ENCODE measurements at regions not wholly inside any gene's neighbourhood (a gene's known extent, or its start where the extent isn't known, plus 50 kb on each side); places are given as distances from the start of the nearest gene placed in this dataset.

DNA sequence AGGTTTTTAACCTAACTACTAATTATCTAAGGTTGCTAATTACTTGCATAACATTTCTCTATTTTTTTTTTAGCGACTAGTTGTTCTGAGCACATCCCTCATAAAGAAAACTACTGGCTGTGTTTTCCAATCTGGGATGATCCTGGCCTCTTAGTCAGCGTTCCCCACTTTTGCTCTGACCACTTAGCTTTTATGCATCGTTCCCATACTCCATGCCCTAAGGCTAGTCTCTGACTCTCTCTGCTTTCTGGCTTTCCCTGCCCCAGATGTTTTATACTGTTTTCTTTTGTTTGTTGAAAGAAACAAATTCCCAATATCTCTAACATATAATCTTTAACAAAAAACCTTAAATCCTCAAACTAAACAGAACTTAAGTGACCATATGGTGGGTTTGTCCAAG is 217.9 kb downstream of the SPATA31D1 start:
- H3K36me3 Mint-ChIP-seq (ENCODE audit: low read depth): no peaks in the 10 kb centered on the region
- TF ChIP-seq, protein P1, sequence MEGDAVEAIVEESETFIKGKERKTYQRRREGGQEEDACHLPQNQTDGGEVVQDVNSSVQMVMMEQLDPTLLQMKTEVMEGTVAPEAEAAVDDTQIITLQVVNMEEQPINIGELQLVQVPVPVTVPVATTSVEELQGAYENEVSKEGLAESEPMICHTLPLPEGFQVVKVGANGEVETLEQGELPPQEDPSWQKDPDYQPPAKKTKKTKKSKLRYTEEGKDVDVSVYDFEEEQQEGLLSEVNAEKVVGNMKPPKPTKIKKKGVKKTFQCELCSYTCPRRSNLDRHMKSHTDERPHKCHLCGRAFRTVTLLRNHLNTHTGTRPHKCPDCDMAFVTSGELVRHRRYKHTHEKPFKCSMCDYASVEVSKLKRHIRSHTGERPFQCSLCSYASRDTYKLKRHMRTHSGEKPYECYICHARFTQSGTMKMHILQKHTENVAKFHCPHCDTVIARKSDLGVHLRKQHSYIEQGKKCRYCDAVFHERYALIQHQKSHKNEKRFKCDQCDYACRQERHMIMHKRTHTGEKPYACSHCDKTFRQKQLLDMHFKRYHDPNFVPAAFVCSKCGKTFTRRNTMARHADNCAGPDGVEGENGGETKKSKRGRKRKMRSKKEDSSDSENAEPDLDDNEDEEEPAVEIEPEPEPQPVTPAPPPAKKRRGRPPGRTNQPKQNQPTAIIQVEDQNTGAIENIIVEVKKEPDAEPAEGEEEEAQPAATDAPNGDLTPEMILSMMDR (IDR thresholded peaks at IDR 0.05): no peak
- H3K4me3 Mint-ChIP-seq: no peak overlapping the region
- peaks cover 7% of the 10 kb centered on the region for H3K27me3 Mint-ChIP-seq (ENCODE audit: low read depth, poor library complexity)
- H3K4me1 Mint-ChIP-seq: no peaks in the 10 kb centered on the region
- no peak for DNase-seq
- no peak overlapping the region for H3K27ac Mint-ChIP-seq
- H3K9me3 Mint-ChIP-seq: peaks cover 17% of the 10 kb centered on the region

DNA sequence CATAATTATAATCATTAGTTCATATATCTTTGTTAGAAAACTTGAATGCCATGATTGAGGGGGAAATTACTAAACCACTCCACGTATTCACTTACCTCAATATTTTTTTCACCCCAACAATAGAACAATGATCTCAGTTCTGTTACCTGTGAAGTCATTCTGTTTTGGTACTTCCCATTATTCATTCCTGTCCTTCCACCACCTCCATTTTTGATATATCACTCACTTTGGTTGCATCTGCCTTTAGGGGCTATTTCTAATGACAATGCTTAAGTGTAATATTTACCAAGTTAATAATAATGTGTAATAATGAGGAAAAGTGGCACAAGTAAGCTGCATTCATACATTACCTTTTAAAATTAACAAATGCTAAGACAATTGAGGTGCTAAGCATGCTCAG is 218.4 kb downstream of the SPATA31D1 start:
- Mint-ChIP-seq H3K9me3 (peaks cover 17% of the 10 kb centered on the region), H3K4me1 (no peaks in the 10 kb centered on the region), H3K27ac (no peak overlapping the region), H3K27me3 (ENCODE audit: low read depth, poor library complexity) (peaks cover 3% of the 10 kb centered on the region), H3K4me3 (no peak overlapping the region), H3K36me3 (ENCODE audit: low read depth) (no peaks in the 10 kb centered on the region)
- no peak for DNase-seq
- TF ChIP-seq, protein P1 (IDR thresholded peaks at IDR 0.05): no peak

DNA sequence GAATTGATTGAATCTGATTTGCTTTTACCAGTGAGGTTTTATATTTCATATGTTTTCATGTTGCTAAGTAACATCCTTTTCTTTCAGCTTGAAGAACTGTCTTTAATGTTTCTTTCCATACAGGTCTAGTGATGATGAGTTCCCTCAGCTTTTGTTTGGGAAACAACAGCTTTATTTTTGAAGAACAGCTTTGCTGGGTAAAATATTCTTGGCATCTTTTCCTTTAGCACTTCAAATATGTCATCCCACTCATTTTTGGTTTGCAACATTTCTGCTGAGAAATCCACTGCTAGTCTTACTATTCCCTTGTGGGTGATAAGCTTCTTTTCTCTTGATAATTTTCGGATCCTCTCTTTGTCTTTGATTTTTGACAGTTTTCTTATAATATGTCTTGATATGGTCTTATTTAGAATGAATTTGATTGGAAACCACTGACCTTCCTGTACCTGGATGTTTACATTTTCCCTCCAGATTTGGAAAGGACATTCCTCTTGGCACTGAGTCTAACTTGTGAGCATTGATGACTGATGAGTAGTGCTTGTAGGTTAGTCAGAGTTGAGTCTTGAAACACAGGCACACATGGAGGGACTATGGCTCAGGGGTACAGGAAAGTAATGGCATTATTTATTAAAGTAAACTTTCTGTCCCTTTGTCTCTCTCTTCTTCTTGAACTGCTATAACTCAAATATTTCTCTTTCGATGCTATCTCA is 220.3 kb downstream of the SPATA31D1 start:
- H3K4me3 Mint-ChIP-seq: no peak overlapping the region
- TF ChIP-seq, protein P1 (IDR thresholded peaks at IDR 0.05): no peak
- no peak for DNase-seq
- peaks cover 20% of the 10 kb centered on the region for H3K9me3 Mint-ChIP-seq
- no peaks in the 10 kb centered on the region for H3K27me3 Mint-ChIP-seq (ENCODE audit: low read depth, poor library complexity)
- no peaks in the 10 kb centered on the region for H3K4me1 Mint-ChIP-seq
- H3K36me3 Mint-ChIP-seq (ENCODE audit: low read depth): no peaks in the 10 kb centered on the region
- no peak overlapping the region for H3K27ac Mint-ChIP-seq

DNA sequence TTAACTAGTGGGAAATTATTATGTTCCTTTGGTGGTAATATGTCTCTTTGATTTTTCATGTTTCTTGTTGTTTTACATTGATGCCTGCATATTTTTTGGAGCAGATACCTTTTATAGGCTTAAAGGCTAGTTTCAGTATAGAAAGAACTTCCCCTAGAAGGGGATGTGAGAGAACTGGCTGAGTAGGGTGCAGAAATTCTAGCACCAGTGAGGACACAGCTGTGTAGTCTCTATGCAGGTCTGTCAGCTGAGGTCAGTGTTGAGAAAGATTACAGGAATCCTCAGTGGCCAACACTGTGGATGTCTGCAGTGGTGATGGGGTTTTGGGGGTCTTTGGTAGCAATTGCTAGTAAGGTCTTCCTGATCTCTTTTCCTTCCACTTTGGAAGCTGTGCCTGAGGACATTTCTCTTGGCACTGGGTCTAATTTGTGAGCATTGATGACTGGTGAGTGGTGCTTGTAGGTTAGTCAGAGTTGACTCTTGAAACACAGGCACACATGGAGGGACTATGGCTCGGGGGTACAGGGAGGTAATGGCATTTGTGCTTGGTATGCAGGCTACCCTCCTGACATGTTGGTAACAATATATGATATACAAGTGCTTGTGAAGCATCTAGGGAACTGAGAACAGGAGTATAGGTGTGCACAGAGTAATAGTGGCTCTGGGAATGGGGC is 221.4 kb downstream of the SPATA31D1 start:
- no peaks in the 10 kb centered on the region for H3K27me3 Mint-ChIP-seq (ENCODE audit: low read depth, poor library complexity)
- H3K27ac Mint-ChIP-seq: no peak overlapping the region
- H3K4me1 Mint-ChIP-seq: no peaks in the 10 kb centered on the region
- DNase-seq: no peak
- peaks cover 21% of the 10 kb centered on the region for H3K9me3 Mint-ChIP-seq
- no peak overlapping the region for H3K4me3 Mint-ChIP-seq
- no peaks in the 10 kb centered on the region for H3K36me3 Mint-ChIP-seq (ENCODE audit: low read depth)
- TF ChIP-seq, protein P1 (IDR thresholded peaks at IDR 0.05): no peak

DNA sequence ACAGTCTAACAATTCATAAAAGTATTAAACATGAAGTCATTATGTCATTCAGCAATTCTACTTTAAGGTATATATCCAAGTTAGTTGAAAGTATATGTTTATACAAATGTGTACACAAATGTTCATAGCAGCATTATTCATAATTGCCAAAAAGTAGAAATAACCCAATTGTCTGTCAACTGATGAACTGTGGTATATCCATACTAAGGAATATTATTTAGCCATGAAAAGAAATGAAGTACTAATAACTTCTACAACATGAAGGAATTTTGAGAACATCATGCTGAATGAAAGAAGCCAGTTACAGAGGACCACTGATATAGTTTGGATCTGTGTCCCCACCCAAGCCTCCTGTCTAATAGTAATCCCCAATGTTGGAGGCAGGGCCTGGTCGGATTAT is 224.3 kb downstream of the SPATA31D1 start:
- Mint-ChIP-seq H3K4me1 (no peaks in the 10 kb centered on the region), H3K27me3 (ENCODE audit: low read depth, poor library complexity) (peaks cover 4% of the 10 kb centered on the region), H3K36me3 (ENCODE audit: low read depth) (peaks cover 10% of the 10 kb centered on the region), H3K4me3 (no peak overlapping the region), H3K27ac (no peak overlapping the region), H3K9me3 (peaks cover 40% of the 10 kb centered on the region)
- no peak for DNase-seq
- TF ChIP-seq, protein P1 (IDR thresholded peaks at IDR 0.05): no peak

DNA sequence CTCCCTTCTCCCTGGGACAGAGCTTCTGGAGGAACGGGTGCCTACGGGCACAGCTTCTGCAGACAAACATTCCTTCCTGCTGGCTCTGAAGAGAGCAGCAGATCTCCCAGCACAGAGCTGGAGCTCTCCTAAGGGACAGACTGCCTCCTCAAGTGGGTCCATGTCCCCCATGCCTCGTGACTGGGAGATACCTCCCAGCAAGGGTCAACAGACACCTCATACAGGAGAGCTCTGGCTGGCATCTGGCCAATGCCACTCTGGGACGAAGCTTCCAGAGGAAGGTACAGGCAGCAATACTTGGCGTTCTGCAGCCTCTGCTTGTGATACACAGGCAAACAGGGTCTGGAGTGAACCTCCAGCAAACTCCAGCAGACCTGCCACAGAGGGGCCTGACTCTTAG is 227.9 kb downstream of the SPATA31D1 start:
- DNase-seq: no peak
- H3K27me3 Mint-ChIP-seq (ENCODE audit: low read depth, poor library complexity): peaks cover 4% of the 10 kb centered on the region
- peaks cover 54% of the 10 kb centered on the region for H3K9me3 Mint-ChIP-seq
- TF ChIP-seq, protein P1 (IDR thresholded peaks at IDR 0.05): no peak
- H3K27ac Mint-ChIP-seq: no peak overlapping the region
- H3K4me3 Mint-ChIP-seq: no peak overlapping the region
- H3K36me3 Mint-ChIP-seq (ENCODE audit: low read depth): peaks cover 10% of the 10 kb centered on the region
- H3K4me1 Mint-ChIP-seq: no peaks in the 10 kb centered on the region
